DND-41 (cell line): ENCODE measurements at regions not wholly inside any gene's neighbourhood (a gene's known extent, or its start where the extent isn't known, plus 50 kb on each side); places are given as distances from the start of the nearest gene placed in this dataset.

Experiments
- ATAC-seq: fragments of 200-7000 bp; cut with Tn5 transposase; 3 replicates; pipeline ENCODE4 v1.9.1; 2021; ENCODE audit warnings: low read depth; ENCODE audit not compliant: insufficient read depth
- DNase-seq: peaks from one replicate; pipeline ENCODE4 v3.0.0-alpha.2; 2020
- H2AFZ ChIP-seq: 2 replicates; pipeline ENCODE4 v1.6.0; 2012; ENCODE audit warnings: low read depth, low read length
- H3K27ac ChIP-seq: 2 replicates; pipeline ENCODE4 v1.5.1; 2012; ENCODE audit warnings: low read length, inconsistent platforms
- H3K27me3 ChIP-seq: fragments of 200-600 bp; sonication (generic); 2 replicates; pipeline ENCODE4 v1.6.0; 2012; ENCODE audit warnings: low read length, mild to moderate bottlenecking, inconsistent platforms; ENCODE audit not compliant: insufficient read depth, poor library complexity
- H3K36me3 ChIP-seq: 2 replicates; pipeline ENCODE4 v1.5.1; 2012; ENCODE audit warnings: low read length, inconsistent platforms; ENCODE audit not compliant: insufficient read depth
- H3K4me1 ChIP-seq: 2 replicates; pipeline ENCODE4 v1.5.1; 2012; ENCODE audit warnings: mild to moderate bottlenecking, low read length; ENCODE audit not compliant: insufficient read depth
- H3K4me2 ChIP-seq: 2 replicates; pipeline ENCODE4 v1.6.0; 2012; ENCODE audit warnings: mild to moderate bottlenecking, moderate library complexity, low read length, inconsistent platforms; ENCODE audit not compliant: insufficient read depth
- H3K4me3 ChIP-seq, 2 experiments: fragments of 200-600 bp in 1 of 2; shearing (Covaris generic) in 1 of 2; 2 replicates each; pipeline ENCODE4 v1.5.1; 2012 to 2016; ENCODE audit warnings: inconsistent platforms in 2 of 2, low read length in 2 of 2, mild to moderate bottlenecking in 2 of 2, low read depth in 1 of 2, moderate library complexity in 1 of 2
- H3K79me2 ChIP-seq: 2 replicates; pipeline ENCODE4 v1.6.0; 2012; ENCODE audit warnings: low read length, inconsistent platforms; ENCODE audit not compliant: insufficient read depth
- H3K9ac ChIP-seq: 2 replicates; pipeline ENCODE4 v1.6.0; 2012; ENCODE audit warnings: low read depth, mild to moderate bottlenecking, inconsistent platforms, low read length, moderate library complexity
- H3K9me3 ChIP-seq: 2 replicates; pipeline ENCODE4 v1.5.1; 2012; ENCODE audit warnings: low read length, moderate library complexity, mild to moderate bottlenecking, inconsistent platforms; ENCODE audit not compliant: insufficient read depth, severe bottlenecking
- H4K20me1 ChIP-seq: 2 replicates; pipeline ENCODE4 v1.6.0; 2012; ENCODE audit warnings: low read length; ENCODE audit not compliant: insufficient read depth
- CTCF ChIP-seq: IDR thresholded peaks from 2 replicates; pipeline ENCODE4 v1.5.1; 2012; ENCODE audit warnings: borderline replicate concordance, low read length, moderate library complexity, mild to moderate bottlenecking; ENCODE audit not compliant: poor library complexity, severe bottlenecking; ENCODE audit errors: extremely low read depth
- EZH2 ChIP-seq: IDR thresholded peaks from 3 replicates; pipeline ENCODE4 v1.6.1; 2012; ENCODE audit warnings: borderline replicate concordance, low read depth, mild to moderate bottlenecking, moderate library complexity, low read length, inconsistent platforms; ENCODE audit not compliant: severe bottlenecking

GRCh38 chr6:134866563-134866962 is 83.3 kb downstream of the ALDH8A1 start:
- Histone ChIP-seq H3K27me3 (no peaks in the 10 kb centered on the region), H3K36me3 (no peaks in the 10 kb centered on the region), H4K20me1 (no peaks in the 10 kb centered on the region), H3K4me1 (peaks cover 19% of the 10 kb centered on the region), H3K9me3 (no peaks in the 10 kb centered on the region), H3K79me2 (no peaks in the 10 kb centered on the region), H3K4me2 (no peak overlapping the region), H2AFZ (no peak overlapping the region), H3K27ac (no peak overlapping the region), H3K4me3 (no peak overlapping the region), H3K9ac (no peak overlapping the region)
- ATAC-seq (no peak), DNase-seq (no peak)
- TF ChIP-seq EZH2: no peak
- no peak for TF ChIP-seq CTCF

GRCh38 chr6:134864558-134864957 is 85.3 kb downstream of the ALDH8A1 start:
- H3K9me3 ChIP-seq: no peaks in the 10 kb centered on the region
- no peaks in the 10 kb centered on the region for H4K20me1 ChIP-seq
- no peak for TF ChIP-seq CTCF
- no peak for TF ChIP-seq EZH2
- H3K4me1 ChIP-seq: no peaks in the 10 kb centered on the region
- H2AFZ ChIP-seq: no peak overlapping the region
- no peak overlapping the region for H3K4me3 ChIP-seq
- no peak overlapping the region for H3K27ac ChIP-seq
- DNase-seq (no peak), ATAC-seq (no peak)
- H3K9ac ChIP-seq: no peak overlapping the region
- H3K79me2 ChIP-seq: no peaks in the 10 kb centered on the region
- H3K4me2 ChIP-seq: no peak overlapping the region
- H3K36me3 ChIP-seq: no peaks in the 10 kb centered on the region
- no peaks in the 10 kb centered on the region for H3K27me3 ChIP-seq

GRCh38 chr6:134863763-134864510 is 86.0 kb downstream of the ALDH8A1 start:
- no peak for TF ChIP-seq EZH2
- TF ChIP-seq CTCF: no peak
- no peaks in the 10 kb centered on the region for H3K36me3 ChIP-seq
- H3K4me3 ChIP-seq: no peak overlapping the region
- DNase-seq (no peak), ATAC-seq (no peak)
- H3K9ac ChIP-seq: no peak overlapping the region
- H3K27ac ChIP-seq: no peak overlapping the region
- no peak overlapping the region for H2AFZ ChIP-seq
- H3K9me3 ChIP-seq: no peaks in the 10 kb centered on the region
- H3K4me2 ChIP-seq: no peak overlapping the region
- H3K79me2 ChIP-seq: no peaks in the 10 kb centered on the region
- H3K27me3 ChIP-seq: no peaks in the 10 kb centered on the region
- H3K4me1 ChIP-seq: no peaks in the 10 kb centered on the region
- no peaks in the 10 kb centered on the region for H4K20me1 ChIP-seq

- DNase-seq: no peak
- no peak for TF ChIP-seq CTCF
- TF ChIP-seq EZH2: no peak
- no peak overlapping the region for H2AFZ ChIP-seq
Measured at GRCh38 chr6:134854366-134854765, 95.5 kb downstream of the ALDH8A1 start.

More at GRCh38 chr6:134854366-134854765, 95.5 kb downstream of the ALDH8A1 start:
- Histone ChIP-seq H3K79me2 (no peaks in the 10 kb centered on the region), H4K20me1 (no peaks in the 10 kb centered on the region), H3K36me3 (no peaks in the 10 kb centered on the region), H3K4me2 (no peak overlapping the region), H3K27ac (no peak overlapping the region), H3K4me1 (no peaks in the 10 kb centered on the region), H3K9me3 (no peaks in the 10 kb centered on the region), H3K4me3 (no peak overlapping the region), H3K9ac (no peak overlapping the region), H3K27me3 (no peaks in the 10 kb centered on the region)
- no peak for ATAC-seq
